NCI-H526 treated with DMSO at 0.1 percent for 48 hours (cell line): ENCODE measurements at regions not wholly inside any gene's neighbourhood (a gene's known extent, or its start where the extent isn't known, plus 50 kb on each side); places are given as distances from the start of the nearest gene placed in this dataset.

Experiments used
- DNase-seq: peaks from one replicate; lab custom pipeline; 2025; lab: John Stamatoyannopoulos, UW

DNA sequence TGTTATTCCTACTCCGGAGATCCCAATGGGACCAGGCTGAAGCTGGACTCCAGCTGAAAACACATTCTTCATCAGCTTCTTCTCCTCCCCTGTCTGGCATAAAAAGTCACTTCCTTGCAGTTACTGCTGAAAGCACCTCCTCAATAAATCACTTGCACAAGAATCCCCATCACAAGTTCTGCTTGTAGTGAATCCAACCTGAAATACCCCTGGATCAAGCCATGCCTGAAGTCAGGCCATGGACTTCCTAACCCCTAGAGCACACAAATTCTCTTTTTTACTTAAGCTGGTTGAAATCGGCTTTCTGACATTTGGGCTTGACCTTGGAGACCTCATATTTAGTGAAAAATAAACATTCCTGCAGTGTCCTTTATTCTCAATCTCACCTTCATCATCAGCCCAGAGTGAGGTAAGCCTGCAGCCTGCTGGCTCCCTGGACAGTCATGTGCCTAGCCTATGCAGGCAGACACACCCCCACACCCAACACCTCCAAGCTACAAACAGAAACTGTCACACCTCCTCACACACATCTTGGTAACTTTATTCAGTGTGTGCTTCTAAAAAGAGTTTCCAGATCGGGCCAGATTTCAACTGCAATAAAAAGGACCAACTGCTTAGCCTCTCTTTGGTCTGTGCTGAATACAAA is 51.5 kb upstream of the PTPRT start:
- DNase-seq, result no peak
